ENCODE measurements at regions not wholly inside any gene's neighbourhood (a gene's known extent, or its start where the extent isn't known, plus 50 kb on each side); places are given as distances from the start of the nearest gene placed in this dataset.
A peak's percentile ranks its signal among the peaks of the same experiment; 100 is the strongest.
"Not testable (repeated sequence)": the region's sequence is repeated elsewhere in the genome, so short reads cannot be mapped to it uniquely, and the experiment has no call there.

DNA sequence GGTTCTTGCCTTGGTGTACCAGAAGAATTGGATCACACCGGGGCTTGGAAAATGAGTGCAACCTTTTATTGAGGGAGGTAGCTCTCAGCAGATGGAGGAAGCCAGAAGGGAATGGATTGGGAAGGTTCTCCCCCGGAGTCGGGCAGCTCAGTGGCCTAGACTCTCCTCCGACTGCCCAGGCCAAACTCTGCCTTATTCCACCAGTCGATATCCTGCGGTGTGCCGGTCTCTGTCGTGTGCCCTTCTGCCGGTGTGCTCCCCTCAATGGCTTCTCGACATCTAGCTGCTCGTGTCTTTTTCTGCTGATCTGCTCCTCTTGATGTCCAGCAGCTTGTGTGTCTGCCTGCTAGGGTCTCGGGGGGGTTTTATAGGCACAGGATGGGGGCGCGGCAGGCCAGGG, 87.4 kb upstream of the CCL21 start:
- intact Hi-C loops (cut with DNase I), result no loop called here
- DNase-seq, result no peak

- intact Hi-C loops (cut with DNase I), result no loop called here
- peak in 1 of 10 donors; percentile 44 for DNase-seq
Observed at GRCh38 chr9:34796924-34797323, 87.0 kb upstream of the CCL21 start.

- intact Hi-C loops (cut with DNase I), result no loop called here
- DNase-seq, result no peak
Observed at GRCh38 chr9:34793428-34793827, 83.5 kb upstream of the CCL21 start.

DNA sequence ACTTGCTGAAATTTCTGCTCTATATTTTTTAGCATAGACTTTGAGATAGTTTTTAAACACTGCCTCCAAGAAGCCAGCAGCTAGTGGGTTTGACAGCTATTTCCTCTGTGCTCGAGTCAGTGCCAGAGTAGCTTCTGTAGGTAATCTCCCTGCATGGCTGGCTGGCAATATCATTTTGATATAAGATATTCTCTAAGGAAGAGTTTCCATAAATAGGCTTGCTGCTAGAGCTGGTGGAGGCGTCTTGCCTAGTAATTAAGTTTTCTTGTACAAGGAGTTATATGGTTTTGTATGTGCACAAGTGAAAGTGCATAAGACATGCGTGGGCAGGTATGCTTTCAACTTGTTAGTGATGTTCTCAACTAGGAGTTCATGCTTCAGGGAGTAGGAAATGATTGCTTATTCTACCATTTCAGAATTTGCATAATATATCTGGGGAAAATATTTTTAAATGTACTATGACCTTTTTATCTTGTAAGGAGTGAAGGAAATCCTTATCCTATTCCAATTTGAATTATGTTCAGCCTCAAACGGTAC, 74.1 kb upstream of the CCL21 start:
- peak in 2 of 10 donors; percentile 9 to 37 for DNase-seq
- intact Hi-C loops (cut with DNase I), result no loop called here

DNA sequence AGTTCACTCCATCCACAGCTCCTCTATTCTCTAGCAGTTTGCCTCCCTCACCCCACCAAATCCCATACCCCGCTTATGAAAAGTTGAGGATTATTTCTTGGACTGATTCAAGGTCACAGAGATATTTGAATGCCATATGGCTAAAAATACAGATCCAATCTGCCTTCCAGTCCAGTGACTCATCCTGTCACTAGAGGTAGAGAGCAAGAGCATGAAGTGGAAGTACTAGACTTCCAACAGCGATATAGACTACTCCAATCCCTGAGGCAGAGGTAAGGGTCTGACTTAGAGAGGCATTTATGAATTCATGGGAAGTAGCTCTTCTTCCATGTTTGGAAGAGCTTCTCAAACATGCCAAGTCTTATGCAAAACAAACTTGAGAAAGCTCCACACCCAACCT, 72.4 kb upstream of the CCL21 start:
- DNase-seq, result no peak
- intact Hi-C loops (cut with DNase I), result no loop called here

GRCh38 chr9:34777666-34778065, 67.7 kb upstream of the CCL21 start:
- intact Hi-C loops (cut with DNase I), result no loop called here

DNA sequence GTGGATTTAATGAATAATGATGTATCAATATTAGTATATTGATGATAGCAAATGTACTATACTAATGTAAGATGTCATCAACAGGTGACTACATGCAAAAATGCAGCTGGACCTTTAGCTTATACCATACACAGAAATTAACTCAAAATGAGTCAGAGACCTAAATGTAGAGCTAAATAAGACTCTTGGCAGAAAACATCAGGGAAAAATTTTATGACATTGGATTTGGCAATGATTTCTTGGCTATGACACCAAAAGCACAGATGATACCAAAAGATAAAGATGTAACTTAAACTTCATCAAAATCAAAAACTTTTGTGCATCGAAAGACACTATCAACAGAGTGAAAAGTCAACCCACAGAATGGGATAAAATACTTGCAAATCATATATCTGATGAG, 64.0 kb upstream of the CCL21 start:
- intact Hi-C loops (cut with DNase I), result no loop called here
- no peak for DNase-seq

More at GRCh38 chr9:34777666-34778065, 67.7 kb upstream of the CCL21 start:
- peak in 1 of 10 donors; percentile 32 for DNase-seq

GRCh38 chr9:34773306-34773910, 63.5 kb upstream of the CCL21 start:
- DNase-seq, result no peak
- intact Hi-C loops (cut with DNase I), result no loop called here

GRCh38 chr9:34771007-34771406, 61.1 kb upstream of the CCL21 start:
- intact Hi-C loops (cut with DNase I), result no loop called here

GRCh38 chr9:34767087-34767486, 57.2 kb upstream of the CCL21 start:
- intact Hi-C loops (cut with DNase I), result not testable (repeated sequence)

More at GRCh38 chr9:34771007-34771406, 61.1 kb upstream of the CCL21 start:
- no peak for DNase-seq

DNA sequence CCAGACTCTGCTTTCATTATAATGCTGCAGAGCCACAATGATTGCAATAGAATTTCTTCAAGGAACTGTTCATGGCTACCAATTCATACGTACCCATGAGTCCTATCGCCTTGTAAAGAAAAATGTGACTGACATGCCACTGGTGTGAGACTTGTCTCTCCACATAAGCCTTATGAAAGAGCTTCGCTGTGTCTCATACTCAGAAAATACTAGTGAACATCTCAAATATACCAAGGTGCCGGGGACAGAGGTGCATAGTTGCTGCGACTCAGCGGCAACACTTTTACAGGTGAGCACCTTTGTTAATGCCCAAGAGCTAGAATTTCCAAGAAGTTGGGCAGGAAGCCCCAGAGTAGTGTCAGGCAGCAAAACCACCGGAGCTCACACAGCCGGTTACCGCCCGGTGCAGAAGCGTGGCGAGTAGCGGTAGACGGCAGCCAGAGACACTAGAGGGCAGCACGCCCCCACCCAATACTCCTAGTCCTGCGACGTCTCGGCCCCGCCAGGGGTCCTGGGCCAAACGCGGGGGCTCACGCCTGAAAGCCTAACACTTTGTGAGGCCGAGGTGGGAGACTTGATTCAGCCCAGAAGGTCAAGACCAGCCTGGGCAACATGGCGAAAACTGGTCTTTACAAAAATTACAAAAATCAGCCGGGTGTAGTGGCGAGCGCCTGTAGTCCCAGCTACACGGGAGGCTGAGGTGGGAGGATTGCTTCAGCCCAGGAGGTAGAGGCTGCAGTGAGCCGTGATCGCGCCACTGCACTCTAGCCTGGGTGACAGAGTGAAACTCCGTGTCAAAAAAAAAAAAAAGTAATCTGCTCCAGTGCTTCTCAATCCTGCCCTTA, 50.5 kb upstream of the CCL21 start:
- DNase-seq, result peak; percentile 45 to 95 (median 70)
- intact Hi-C loops (cut with DNase I), result loop anchor here (5.0 kb wide), 1 partner anchor 232 kb away; no protein-coding TSS in a partner anchor

More at GRCh38 chr9:34767087-34767486, 57.2 kb upstream of the CCL21 start:
- not testable (repeated sequence) for DNase-seq
